D721Med (cell line): ENCODE measurements at regions not wholly inside any gene's neighbourhood (a gene's known extent, or its start where the extent isn't known, plus 50 kb on each side); places are given as distances from the start of the nearest gene placed in this dataset.

Experiments
- DNase-seq: peaks from one replicate; pipeline ENCODE4 v3.0.0; 2011; ENCODE audit warnings: low spot score; ENCODE audit not compliant: insufficient read length
- FAIRE-seq: peaks from 2 replicates; lab custom pipeline; 2011; peaks lifted over from hg19 to GRCh38; lab: Jason Lieb, UNC
- TF ChIP-seq, protein P1 (sequence below): IDR thresholded peaks from 2 replicates; pipeline ENCODE4 v1.5.1; 2012; ENCODE audit warnings: mild to moderate bottlenecking, control low read depth; ENCODE audit not compliant: insufficient read depth; ENCODE audit errors: missing control alignments

DNA sequence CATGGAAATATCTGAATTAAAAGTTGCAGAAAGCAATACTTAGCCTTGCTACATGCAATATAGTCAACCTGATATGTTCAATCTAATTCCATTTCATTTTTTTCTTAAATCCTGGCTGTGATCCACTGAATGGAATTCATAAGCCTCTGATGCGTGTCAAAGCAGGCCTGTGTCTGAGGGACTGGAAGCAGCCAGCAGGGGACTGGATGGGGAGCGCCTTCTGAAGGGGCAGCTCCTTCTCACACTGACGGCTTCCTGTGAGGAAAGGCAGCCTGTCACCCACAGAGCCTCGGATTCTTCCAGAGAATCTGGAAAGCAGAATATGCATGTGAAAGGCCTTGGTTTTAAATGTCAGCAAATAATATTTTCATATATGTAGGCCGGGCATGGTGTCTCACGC is 73.5 kb downstream of the KCNF1 start:
- no peak for DNase-seq
- TF ChIP-seq, protein P1, sequence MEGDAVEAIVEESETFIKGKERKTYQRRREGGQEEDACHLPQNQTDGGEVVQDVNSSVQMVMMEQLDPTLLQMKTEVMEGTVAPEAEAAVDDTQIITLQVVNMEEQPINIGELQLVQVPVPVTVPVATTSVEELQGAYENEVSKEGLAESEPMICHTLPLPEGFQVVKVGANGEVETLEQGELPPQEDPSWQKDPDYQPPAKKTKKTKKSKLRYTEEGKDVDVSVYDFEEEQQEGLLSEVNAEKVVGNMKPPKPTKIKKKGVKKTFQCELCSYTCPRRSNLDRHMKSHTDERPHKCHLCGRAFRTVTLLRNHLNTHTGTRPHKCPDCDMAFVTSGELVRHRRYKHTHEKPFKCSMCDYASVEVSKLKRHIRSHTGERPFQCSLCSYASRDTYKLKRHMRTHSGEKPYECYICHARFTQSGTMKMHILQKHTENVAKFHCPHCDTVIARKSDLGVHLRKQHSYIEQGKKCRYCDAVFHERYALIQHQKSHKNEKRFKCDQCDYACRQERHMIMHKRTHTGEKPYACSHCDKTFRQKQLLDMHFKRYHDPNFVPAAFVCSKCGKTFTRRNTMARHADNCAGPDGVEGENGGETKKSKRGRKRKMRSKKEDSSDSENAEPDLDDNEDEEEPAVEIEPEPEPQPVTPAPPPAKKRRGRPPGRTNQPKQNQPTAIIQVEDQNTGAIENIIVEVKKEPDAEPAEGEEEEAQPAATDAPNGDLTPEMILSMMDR: no peak
- no peak for FAIRE-seq

DNA sequence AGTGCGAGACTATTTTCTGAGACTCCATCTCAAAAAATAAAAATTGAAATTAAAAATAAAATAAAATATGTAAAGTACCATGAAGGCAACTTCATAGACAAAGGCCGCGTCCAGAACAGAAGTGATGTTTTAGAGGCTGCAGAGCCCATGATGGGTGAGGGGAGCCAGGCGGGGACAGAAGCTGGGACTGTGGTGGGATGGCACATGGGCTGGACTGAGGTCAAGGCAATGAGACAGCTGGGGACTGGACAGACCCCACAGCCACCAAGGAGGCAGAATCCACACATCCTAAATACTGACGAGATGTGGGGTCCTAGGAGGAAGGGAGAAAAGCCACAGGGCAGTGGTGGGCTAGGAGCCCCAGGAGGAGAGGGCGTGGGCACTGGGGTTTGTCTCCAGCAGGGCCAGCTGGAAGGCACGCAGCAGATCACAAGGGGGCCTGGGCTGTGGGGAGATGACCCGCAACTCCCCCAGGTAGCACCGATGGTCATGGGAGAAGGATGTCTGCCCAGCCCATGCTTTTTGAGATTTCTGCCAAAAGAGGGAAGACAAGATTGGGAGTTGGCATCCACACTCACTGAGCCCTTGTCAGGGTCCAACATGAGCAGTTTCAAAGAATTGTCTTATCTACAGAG is 74.3 kb downstream of the KCNF1 start:
- TF ChIP-seq, protein P1: no peak
- no peak for DNase-seq
- no peak for FAIRE-seq

DNA sequence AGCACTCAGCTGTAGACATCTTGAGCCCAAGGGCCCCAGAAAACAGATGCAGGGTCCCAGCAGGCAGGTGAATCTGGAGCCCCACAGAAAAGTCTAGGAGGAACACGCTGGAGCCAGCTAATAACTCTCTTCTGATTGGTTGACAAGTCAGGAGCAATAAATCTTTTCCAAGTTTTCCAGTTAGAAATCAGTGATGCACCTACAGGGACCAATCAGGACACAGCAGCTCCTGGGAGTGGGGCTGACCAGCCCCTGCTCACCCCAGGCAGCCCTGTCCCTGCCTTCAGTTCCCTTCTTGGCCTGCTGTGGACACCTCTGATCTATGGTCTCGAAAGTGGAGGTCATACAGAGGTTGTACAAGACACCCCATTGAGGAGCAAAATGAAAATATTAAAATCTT is 75.7 kb downstream of the KCNF1 start:
- TF ChIP-seq, protein P1: no peak
- DNase-seq: no peak
- no peak for FAIRE-seq

DNA sequence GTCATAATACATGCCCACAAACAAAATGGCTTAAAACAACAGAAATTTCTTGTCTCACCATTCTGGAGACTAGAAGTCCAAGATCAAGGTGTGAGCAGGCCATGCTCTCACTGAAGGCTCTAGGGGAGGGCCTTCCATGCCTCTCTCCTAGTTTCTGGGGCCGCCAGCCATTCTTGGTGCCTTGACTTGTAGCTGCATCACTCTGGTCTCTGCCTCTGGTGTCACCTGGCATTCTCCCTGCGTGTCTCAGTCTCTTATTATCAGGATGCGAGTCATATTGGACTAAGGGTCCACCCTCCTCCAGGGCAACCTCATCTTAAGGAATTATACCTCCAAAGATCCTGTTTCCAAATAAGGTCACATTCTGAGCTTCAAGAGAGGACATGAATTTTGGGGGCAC is 76.1 kb downstream of the KCNF1 start:
- no peak for FAIRE-seq

DNA sequence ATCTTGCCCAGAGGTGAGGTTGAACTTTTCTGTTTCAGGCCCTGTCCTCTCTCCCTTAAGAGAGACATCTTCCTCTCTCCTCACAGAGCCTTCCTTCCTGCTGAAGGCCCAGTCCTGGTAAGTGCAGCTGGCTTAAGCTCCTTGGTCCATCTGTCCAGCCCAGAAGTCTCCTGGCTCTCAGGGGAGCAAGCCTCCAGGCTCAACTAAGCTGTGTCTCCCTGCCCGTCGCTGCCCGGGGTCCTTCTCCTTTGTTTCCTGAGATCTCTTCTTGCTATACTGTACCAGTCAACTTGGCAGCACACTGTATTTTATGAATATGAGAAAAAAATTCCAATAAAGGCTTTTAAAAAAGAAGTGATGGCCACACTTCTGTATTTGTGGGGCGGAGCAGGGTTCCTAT is 77.4 kb downstream of the KCNF1 start:
- FAIRE-seq (no peak), DNase-seq (no peak)
- TF ChIP-seq, protein P1: no peak

More for the DNA sequence above, 76.1 kb downstream of the KCNF1 start:
- TF ChIP-seq, protein P1: no peak
- DNase-seq: no peak

DNA sequence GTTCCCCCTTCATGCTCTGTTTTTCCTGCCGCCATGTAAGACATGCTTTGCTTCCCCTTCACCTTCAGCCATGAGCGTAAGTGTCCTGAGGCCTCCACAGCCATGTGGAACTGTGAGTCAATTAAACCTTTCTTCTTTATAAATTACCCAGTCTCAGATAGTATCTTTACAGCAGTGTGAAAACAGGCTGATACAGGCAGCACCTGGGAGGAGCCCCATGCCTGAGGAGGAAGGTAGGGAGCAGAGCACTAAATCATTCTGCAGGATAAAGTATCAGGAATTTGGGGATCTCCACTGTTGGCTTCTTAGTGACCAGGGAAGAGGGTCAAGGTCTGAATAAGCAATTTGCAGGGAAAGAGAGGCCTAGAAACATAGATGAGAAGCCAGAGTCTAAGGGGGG is 78.0 kb downstream of the KCNF1 start:
- TF ChIP-seq, protein P1: no peak
- no peak for FAIRE-seq
- DNase-seq: no peak

DNA sequence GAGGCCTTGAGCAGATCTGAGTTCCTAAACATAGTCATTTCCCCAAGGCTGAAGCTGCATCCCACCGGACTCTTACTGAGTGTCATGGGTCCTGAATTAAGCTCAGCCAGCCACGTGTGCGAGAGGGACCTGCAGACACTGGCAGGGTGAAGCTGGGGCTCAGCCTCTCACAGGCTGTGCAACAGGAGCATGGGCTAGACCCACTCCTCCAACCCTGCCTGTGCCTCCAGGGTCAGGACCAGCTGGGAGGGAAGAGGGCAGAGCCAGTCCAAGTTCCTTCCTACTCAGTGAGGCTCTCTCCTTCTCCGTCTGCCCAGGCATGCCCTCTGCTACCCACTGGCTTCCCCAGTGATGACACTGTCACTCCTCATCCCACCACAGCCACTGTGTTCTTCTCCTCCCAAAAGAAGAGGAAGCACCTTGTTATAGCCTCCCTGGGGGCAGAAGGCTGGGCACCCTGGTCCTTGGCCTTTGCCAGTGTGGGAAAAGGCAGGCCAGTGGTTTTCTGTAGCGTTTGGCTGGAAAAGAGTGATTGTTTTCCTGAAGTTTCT is 78.9 kb downstream of the KCNF1 start:
- DNase-seq: no peak
- no peak for FAIRE-seq
- TF ChIP-seq, protein P1: no peak
